GM12878 (cell line): ENCODE measurements at regions not wholly inside any gene's neighbourhood (a gene's known extent, or its start where the extent isn't known, plus 50 kb on each side); places are given as distances from the start of the nearest gene placed in this dataset.
"Not testable (repeated sequence)": the region's sequence is repeated elsewhere in the genome, so short reads cannot be mapped to it uniquely, and the experiment has no call there.

Experiments
- BRCA1 ChIP-seq: IDR thresholded peaks from 2 replicates; pipeline ENCODE4 v1.6.1; 2011; ENCODE audit warnings: low read depth, low read length, improper control_type of control experiment
- EP300 ChIP-seq, 2 experiments: fragments of 150-350 bp in 1 of 2; IDR thresholded peaks; 2 replicates each; pipeline ENCODE4 v1.6.1; 2011 to 2012; ENCODE audit warnings: low read depth in 2 of 2, low read length in 2 of 2, borderline replicate concordance in 1 of 2, improper control_type of control experiment in 1 of 2, inconsistent platforms in 1 of 2; ENCODE audit not compliant: control insufficient read depth in 1 of 2
- TAF1 ChIP-seq: IDR thresholded peaks from 2 replicates; pipeline ENCODE4 v1.6.1; 2011; ENCODE audit warnings: mild to moderate bottlenecking, low read depth, low read length, borderline replicate concordance
- USF1 ChIP-seq: IDR thresholded peaks from 2 replicates; pipeline ENCODE4 v1.6.1; 2011; ENCODE audit warnings: borderline replicate concordance, low read depth, mild to moderate bottlenecking, moderate library complexity, mixed read lengths, low read length; ENCODE audit not compliant: insufficient read depth; ENCODE audit errors: extremely low read length
- ZBTB4 ChIP-seq: fragments of 450-650 bp; formaldehyde crosslinking; IDR thresholded peaks from 2 replicates; pipeline ENCODE4 v1.4.0; 2022; ENCODE audit warnings: mild to moderate bottlenecking, moderate library complexity
- ZBTB40 ChIP-seq: fragments of 450-650 bp; IDR thresholded peaks from 2 replicates; pipeline ENCODE4 v1.6.1; 2016; ENCODE audit warnings: mild to moderate bottlenecking, moderate library complexity, borderline replicate concordance

GRCh38 chr12:91875671-91876070 lies 270.0 kb downstream of the BTG1 start:
- not testable (repeated sequence) for TF ChIP-seq BRCA1; TAF1; ZBTB4 (CRISPR knock-in tag); USF1; ZBTB40; EP300 (IDR thresholded peaks at IDR 0.05; ENCODE audit: borderline replicate concordance in 1 of 2, control insufficient read depth in 1 of 2, low read depth in 2 of 2, low read length in 2 of 2)
